Liver (tissue), 3 donors: ENCODE measurements at regions not wholly inside any gene's neighbourhood (a gene's known extent, or its start where the extent isn't known, plus 50 kb on each side); places are given as distances from the start of the nearest gene placed in this dataset.

Source experiments
- GABPA ChIP-seq, 2 donors: IDR thresholded peaks in 1 of 2; conservative IDR thresholded peaks in 1 of 2; 2 replicates each; pipeline ENCODE4 v1.6.1; 2016; ENCODE audit warnings: antibody characterized with exemption in 2 of 2, mild to moderate bottlenecking in 1 of 2, moderate library complexity in 1 of 2
- HNF4G ChIP-seq: IDR thresholded peaks from 2 replicates; pipeline ENCODE4 v1.6.1; 2016; ENCODE audit warnings: antibody characterized with exemption
- RAD21 ChIP-seq, 2 donors: IDR thresholded peaks; 2 replicates each; pipeline ENCODE4 v1.6.1; 2016; ENCODE audit warnings: antibody characterized with exemption in 2 of 2, mild to moderate bottlenecking in 2 of 2
- TF ChIP-seq, protein P1 (sequence below): fragments of 150-350 bp; IDR thresholded peaks from 2 replicates; pipeline ENCODE4 v1.5.1; 2017; ENCODE audit warnings: improper control_type of control experiment, low read depth, low read length; ENCODE audit not compliant: missing input control
- TF ChIP-seq, protein P2 (sequence below): IDR thresholded peaks from 2 replicates; pipeline ENCODE4 v1.6.1; 2016; ENCODE audit warnings: antibody characterized with exemption, mild to moderate bottlenecking
- donor health status: healthy.
- donor health status: healthy.

- TF ChIP-seq GABPA (IDR thresholded peaks at IDR 0.05 in 1 of 2, conservative IDR thresholded peaks at IDR 0.05 in 1 of 2): no peak
- TF ChIP-seq, protein P1, sequence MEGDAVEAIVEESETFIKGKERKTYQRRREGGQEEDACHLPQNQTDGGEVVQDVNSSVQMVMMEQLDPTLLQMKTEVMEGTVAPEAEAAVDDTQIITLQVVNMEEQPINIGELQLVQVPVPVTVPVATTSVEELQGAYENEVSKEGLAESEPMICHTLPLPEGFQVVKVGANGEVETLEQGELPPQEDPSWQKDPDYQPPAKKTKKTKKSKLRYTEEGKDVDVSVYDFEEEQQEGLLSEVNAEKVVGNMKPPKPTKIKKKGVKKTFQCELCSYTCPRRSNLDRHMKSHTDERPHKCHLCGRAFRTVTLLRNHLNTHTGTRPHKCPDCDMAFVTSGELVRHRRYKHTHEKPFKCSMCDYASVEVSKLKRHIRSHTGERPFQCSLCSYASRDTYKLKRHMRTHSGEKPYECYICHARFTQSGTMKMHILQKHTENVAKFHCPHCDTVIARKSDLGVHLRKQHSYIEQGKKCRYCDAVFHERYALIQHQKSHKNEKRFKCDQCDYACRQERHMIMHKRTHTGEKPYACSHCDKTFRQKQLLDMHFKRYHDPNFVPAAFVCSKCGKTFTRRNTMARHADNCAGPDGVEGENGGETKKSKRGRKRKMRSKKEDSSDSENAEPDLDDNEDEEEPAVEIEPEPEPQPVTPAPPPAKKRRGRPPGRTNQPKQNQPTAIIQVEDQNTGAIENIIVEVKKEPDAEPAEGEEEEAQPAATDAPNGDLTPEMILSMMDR: no peak
- TF ChIP-seq, protein P2, sequence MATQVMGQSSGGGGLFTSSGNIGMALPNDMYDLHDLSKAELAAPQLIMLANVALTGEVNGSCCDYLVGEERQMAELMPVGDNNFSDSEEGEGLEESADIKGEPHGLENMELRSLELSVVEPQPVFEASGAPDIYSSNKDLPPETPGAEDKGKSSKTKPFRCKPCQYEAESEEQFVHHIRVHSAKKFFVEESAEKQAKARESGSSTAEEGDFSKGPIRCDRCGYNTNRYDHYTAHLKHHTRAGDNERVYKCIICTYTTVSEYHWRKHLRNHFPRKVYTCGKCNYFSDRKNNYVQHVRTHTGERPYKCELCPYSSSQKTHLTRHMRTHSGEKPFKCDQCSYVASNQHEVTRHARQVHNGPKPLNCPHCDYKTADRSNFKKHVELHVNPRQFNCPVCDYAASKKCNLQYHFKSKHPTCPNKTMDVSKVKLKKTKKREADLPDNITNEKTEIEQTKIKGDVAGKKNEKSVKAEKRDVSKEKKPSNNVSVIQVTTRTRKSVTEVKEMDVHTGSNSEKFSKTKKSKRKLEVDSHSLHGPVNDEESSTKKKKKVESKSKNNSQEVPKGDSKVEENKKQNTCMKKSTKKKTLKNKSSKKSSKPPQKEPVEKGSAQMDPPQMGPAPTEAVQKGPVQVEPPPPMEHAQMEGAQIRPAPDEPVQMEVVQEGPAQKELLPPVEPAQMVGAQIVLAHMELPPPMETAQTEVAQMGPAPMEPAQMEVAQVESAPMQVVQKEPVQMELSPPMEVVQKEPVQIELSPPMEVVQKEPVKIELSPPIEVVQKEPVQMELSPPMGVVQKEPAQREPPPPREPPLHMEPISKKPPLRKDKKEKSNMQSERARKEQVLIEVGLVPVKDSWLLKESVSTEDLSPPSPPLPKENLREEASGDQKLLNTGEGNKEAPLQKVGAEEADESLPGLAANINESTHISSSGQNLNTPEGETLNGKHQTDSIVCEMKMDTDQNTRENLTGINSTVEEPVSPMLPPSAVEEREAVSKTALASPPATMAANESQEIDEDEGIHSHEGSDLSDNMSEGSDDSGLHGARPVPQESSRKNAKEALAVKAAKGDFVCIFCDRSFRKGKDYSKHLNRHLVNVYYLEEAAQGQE: no peak
- no peak for TF ChIP-seq RAD21 (IDR thresholded peaks at IDR 0.05)
- no peak for TF ChIP-seq HNF4G
Measured at GRCh38 chr10:35892526-35892925, 250.4 kb upstream of the FZD8 start.
